Stimulated activated naive CD8-positive, alpha-beta T cell treated with anti-CD3 and anti-CD28 coated beads, Interleukin-15, amount 100 ng/mL, for 72 hours (primary cell): ENCODE measurements at regions not wholly inside any gene's neighbourhood (a gene's known extent, or its start where the extent isn't known, plus 50 kb on each side); places are given as distances from the start of the nearest gene placed in this dataset.
"Not testable (repeated sequence)": the region's sequence is repeated elsewhere in the genome, so short reads cannot be mapped to it uniquely, and the experiment has no call there.

Source experiments
- ATAC-seq: fragments of 150-1000 bp; cut with Tn5 transposase; 2 replicates; pipeline ENCODE4 v1.10.0; 2021; ENCODE audit warnings: mild to moderate bottlenecking, moderate library complexity
- DNase-seq, 2 donors: peaks; one replicate each; pipeline ENCODE4 v3.0.0; 2021 to 2022
- H3K27ac Mint-ChIP-seq, 2 donors: one replicate each; pipeline ENCODE4 v1.8.0; 2022; ENCODE audit warnings: mild to moderate bottlenecking in 2 of 2, mixed read lengths in 2 of 2, moderate library complexity in 2 of 2
- H3K27me3 Mint-ChIP-seq: one replicate; pipeline ENCODE4 v1.8.0; 2022; ENCODE audit warnings: mixed read lengths
- H3K4me1 Mint-ChIP-seq: one replicate; pipeline ENCODE4 v1.8.0; 2022; ENCODE audit warnings: mild to moderate bottlenecking, mixed read lengths
- H3K4me3 Mint-ChIP-seq, 2 donors: one replicate each; pipeline ENCODE4 v1.8.0; 2022; ENCODE audit warnings: mild to moderate bottlenecking in 2 of 2, mixed read lengths in 2 of 2, moderate library complexity in 1 of 2
- H3K9me3 Mint-ChIP-seq, 2 donors: one replicate each; pipeline ENCODE4 v1.8.0; 2022; ENCODE audit warnings: mixed read lengths in 2 of 2

GRCh38 chr7:157477550-157478212, 140.9 kb downstream of the DNAJB6 start:
- peak overlapping the region in 1 of 2 donors; percentile 72 for H3K4me3 Mint-ChIP-seq
- DNase-seq (peak in 1 of 2 donors; percentile 21), ATAC-seq (peak; percentile 36)
- peak overlapping the region in 1 of 2 donors; percentile 13 for H3K27ac Mint-ChIP-seq
- peaks cover 14 to 24% of the 10 kb centered on the region in 2 donors for H3K9me3 Mint-ChIP-seq
- peaks cover 34% of the 10 kb centered on the region for H3K4me1 Mint-ChIP-seq
- H3K27me3 Mint-ChIP-seq, result peaks cover 6% of the 10 kb centered on the region

DNA sequence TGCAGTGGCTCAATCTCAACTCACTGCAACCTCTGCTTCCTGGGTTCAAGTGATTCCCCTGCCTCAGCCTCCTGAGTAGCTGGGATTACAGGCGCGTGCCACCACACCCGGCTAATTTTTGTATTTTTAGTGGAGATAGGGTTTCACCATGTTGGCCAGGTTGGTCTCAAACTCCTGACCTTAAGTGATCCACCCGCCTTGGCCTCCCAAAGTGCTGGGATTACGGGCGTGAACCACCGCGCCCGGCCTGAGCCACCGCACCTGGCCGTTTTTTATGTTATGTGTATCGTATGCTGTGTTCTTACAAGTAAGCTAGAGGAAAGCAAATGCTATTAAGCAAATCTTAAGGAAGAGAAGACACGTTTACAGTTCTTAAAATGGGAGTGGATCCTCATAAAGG, 141.8 kb downstream of the DNAJB6 start:
- Mint-ChIP-seq H3K4me1 (peaks cover 34% of the 10 kb centered on the region), H3K4me3 (peak overlapping the region in 1 of 2 donors; percentile 72)

GRCh38 chr7:157479326-157479725, 142.5 kb downstream of the DNAJB6 start:
- ATAC-seq (no peak), DNase-seq (no peak)
- Mint-ChIP-seq H3K27me3 (peaks cover 6% of the 10 kb centered on the region), H3K27ac (no peak overlapping the region), H3K9me3 (peaks cover 0 to 9% of the 10 kb centered on the region in 2 donors), H3K4me3 (peak overlapping the region in 1 of 2 donors; percentile 9), H3K4me1 (peaks cover 35% of the 10 kb centered on the region)

More for the DNA sequence above, 141.8 kb downstream of the DNAJB6 start:
- DNase-seq, ATAC-seq, H3K27me3 Mint-ChIP-seq: not testable (repeated sequence)
- H3K9me3 Mint-ChIP-seq, result peaks cover 4 to 14% of the 10 kb centered on the region in 2 donors
- H3K27ac Mint-ChIP-seq, result peak overlapping the region in 1 of 2 donors; percentile 79

- no peak for ATAC-seq
- no peak for DNase-seq
- Mint-ChIP-seq H3K4me3 (no peak overlapping the region), H3K27me3 (peaks cover 6% of the 10 kb centered on the region), H3K9me3 (no peaks in the 10 kb centered on the region), H3K27ac (no peak overlapping the region), H3K4me1 (peaks cover 39% of the 10 kb centered on the region)
Observed at GRCh38 chr7:157480371-157481050, 143.7 kb downstream of the DNAJB6 start.

DNA sequence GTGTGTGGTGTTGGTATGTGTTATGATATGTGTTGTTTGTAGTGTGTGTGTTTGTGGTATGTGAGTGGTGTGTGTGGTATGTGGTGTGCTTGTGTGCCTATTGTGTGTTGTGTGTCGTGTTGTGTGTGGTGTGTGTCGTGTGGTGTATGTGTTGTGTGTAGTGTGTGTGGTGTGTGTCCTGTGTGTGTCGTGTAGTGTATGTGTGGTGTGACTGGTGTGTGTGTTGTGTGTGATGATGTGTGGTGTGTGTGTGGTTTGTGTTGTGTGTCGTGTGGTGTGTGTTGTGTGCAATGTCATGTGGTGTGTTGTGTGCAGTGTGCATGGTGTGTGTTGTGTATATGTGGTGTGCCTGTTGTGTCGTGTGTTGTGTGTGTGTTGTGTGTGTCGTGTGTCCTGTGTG, 144.6 kb downstream of the DNAJB6 start:
- H3K27me3 Mint-ChIP-seq, result no peaks in the 10 kb centered on the region
- ATAC-seq, result no peak
- no peak overlapping the region for H3K4me3 Mint-ChIP-seq
- H3K27ac Mint-ChIP-seq, result no peak overlapping the region
- no peak for DNase-seq
- peaks cover 41% of the 10 kb centered on the region for H3K4me1 Mint-ChIP-seq
- no peaks in the 10 kb centered on the region for H3K9me3 Mint-ChIP-seq

GRCh38 chr7:157482025-157482424, 145.2 kb downstream of the DNAJB6 start:
- Mint-ChIP-seq H3K9me3 (no peaks in the 10 kb centered on the region), H3K27ac (no peak overlapping the region), H3K27me3 (no peaks in the 10 kb centered on the region), H3K4me3 (no peak overlapping the region), H3K4me1 (peaks cover 40% of the 10 kb centered on the region)
- no peak for ATAC-seq
- no peak for DNase-seq

GRCh38 chr7:157482517-157483087, 145.8 kb downstream of the DNAJB6 start:
- no peaks in the 10 kb centered on the region for H3K27me3 Mint-ChIP-seq
- ATAC-seq (no peak), DNase-seq (no peak)
- no peak overlapping the region for H3K27ac Mint-ChIP-seq
- H3K4me3 Mint-ChIP-seq, result no peak overlapping the region
- no peaks in the 10 kb centered on the region for H3K9me3 Mint-ChIP-seq
- H3K4me1 Mint-ChIP-seq, result peaks cover 34% of the 10 kb centered on the region

DNA sequence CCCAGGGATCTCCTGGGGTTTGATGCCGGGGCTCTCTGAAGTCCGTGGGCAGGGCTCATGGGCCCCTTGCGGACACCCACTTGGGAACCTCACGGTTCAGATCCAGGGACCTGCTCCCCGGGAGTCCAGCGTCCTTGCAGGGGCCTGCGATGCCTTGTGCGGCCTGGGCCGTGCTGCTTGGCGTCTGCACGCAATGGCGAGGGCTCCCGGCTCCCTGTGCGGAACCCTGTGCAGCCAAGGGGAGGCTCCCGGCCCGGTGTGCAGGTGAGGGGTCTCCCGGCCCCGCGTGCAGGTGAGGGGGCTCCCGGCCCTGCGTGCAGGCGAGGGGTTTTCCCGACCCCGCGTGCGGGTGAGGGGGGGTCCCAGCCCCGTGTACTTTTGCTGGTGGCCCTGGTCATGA, 146.7 kb downstream of the DNAJB6 start:
- Mint-ChIP-seq H3K4me1 (peaks cover 25% of the 10 kb centered on the region), H3K4me3 (no peak overlapping the region), H3K9me3 (no peaks in the 10 kb centered on the region), H3K27me3 (no peaks in the 10 kb centered on the region), H3K27ac (peak overlapping the region in 1 of 2 donors; percentile 87)
- no peak for DNase-seq
- peak; percentile 36 for ATAC-seq

GRCh38 chr7:157483971-157484410, 147.2 kb downstream of the DNAJB6 start:
- H3K9me3 Mint-ChIP-seq, result no peaks in the 10 kb centered on the region
- ATAC-seq (peak; percentile 22), DNase-seq (no peak)
- peaks cover 20% of the 10 kb centered on the region for H3K4me1 Mint-ChIP-seq
- no peaks in the 10 kb centered on the region for H3K27me3 Mint-ChIP-seq
- no peak overlapping the region for H3K4me3 Mint-ChIP-seq
- no peak overlapping the region for H3K27ac Mint-ChIP-seq

DNA sequence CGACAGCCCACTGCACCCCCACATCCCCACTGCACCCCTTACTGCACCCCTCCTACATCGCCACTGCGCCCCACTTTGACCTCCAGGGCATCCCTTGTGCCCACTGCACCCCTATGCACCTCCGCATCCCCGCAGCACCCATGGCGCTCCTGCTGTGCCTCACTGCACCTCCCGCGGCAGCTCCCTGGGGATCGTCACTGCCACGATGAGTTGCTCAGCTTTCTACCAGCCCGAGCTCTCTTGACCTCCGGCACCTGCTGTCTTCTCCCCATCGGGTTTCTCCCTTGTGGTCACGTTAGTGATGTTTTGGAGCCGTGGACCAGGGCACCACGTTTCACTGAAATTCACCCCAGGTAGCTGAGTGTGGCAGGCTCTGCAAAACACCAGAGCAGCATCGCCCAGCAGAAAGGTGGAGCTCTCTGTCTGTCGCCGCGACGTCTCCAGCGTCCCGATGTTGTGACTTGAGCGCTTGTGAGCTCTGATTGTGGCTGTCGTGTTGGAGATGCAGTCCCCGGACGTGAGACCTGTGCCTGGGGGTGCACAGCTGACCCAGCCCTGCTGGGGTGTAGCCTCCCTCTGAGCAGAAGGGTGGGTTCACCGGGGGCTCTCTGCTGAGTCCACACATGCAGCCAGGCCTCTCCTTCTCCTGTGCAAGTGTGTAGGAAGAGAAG, 147.7 kb downstream of the DNAJB6 start:
- H3K4me3 Mint-ChIP-seq, result no peak overlapping the region
- peaks cover 15% of the 10 kb centered on the region for H3K4me1 Mint-ChIP-seq
- H3K27me3 Mint-ChIP-seq, result no peaks in the 10 kb centered on the region
- no peak overlapping the region for H3K27ac Mint-ChIP-seq
- H3K9me3 Mint-ChIP-seq, result no peaks in the 10 kb centered on the region
- DNase-seq (no peak), ATAC-seq (no peak)

GRCh38 chr7:157485361-157485831, 148.6 kb downstream of the DNAJB6 start:
- Mint-ChIP-seq H3K27ac (no peak overlapping the region), H3K4me3 (no peak overlapping the region), H3K27me3 (no peaks in the 10 kb centered on the region), H3K9me3 (no peaks in the 10 kb centered on the region), H3K4me1 (peaks cover 18% of the 10 kb centered on the region)
- ATAC-seq, result no peak
- DNase-seq, result no peak

- Mint-ChIP-seq H3K4me3 (no peak overlapping the region), H3K9me3 (no peaks in the 10 kb centered on the region), H3K27ac (no peak overlapping the region), H3K27me3 (no peaks in the 10 kb centered on the region), H3K4me1 (peaks cover 26% of the 10 kb centered on the region)
- ATAC-seq (no peak), DNase-seq (no peak)
Observed at GRCh38 chr7:157486007-157486755, 149.4 kb downstream of the DNAJB6 start.

GRCh38 chr7:157487046-157487770, 150.4 kb downstream of the DNAJB6 start:
- Mint-ChIP-seq H3K9me3 (peaks cover 2% of the 10 kb centered on the region in 2 donors), H3K4me3 (no peak overlapping the region), H3K27me3 (peaks cover 3% of the 10 kb centered on the region), H3K27ac (peak overlapping the region in 1 of 2 donors; percentile 19), H3K4me1 (peaks cover 29% of the 10 kb centered on the region)
- no peak for ATAC-seq
- DNase-seq, result no peak

GRCh38 chr7:157488281-157488680, 151.5 kb downstream of the DNAJB6 start:
- H3K9me3 Mint-ChIP-seq, result peaks cover 7 to 8% of the 10 kb centered on the region in 2 donors
- DNase-seq (no peak), ATAC-seq (no peak)
- H3K27me3 Mint-ChIP-seq, result peaks cover 13% of the 10 kb centered on the region
- H3K4me1 Mint-ChIP-seq, result peaks cover 40% of the 10 kb centered on the region
- H3K4me3 Mint-ChIP-seq, result no peak overlapping the region
- no peak overlapping the region for H3K27ac Mint-ChIP-seq
